Calu3 (cell line): ENCODE measurements at regions not wholly inside any gene's neighbourhood (a gene's known extent, or its start where the extent isn't known, plus 50 kb on each side); places are given as distances from the start of the nearest gene placed in this dataset.

Experiments
- BruUV-seq: library from RNA; stranded (reverse); fragments of 400-500 nt; replicated peaks from 2 replicates; lab custom pipeline; 2021; lab: Mats Ljungman, UMichigan
- CTCF ChIA-PET: fragments of 300-600 bp; sonication (Branson Sonifier 250); formaldehyde crosslinking; loops from one replicate; lab custom pipeline; 2022; ENCODE audit warnings: antibody characterized with exemption; lab: Charles Lee
- DNase-seq: peaks from one replicate; pipeline ENCODE4 v3.0.0; 2022
- H3K27ac Mint-ChIP-seq: one replicate; pipeline ENCODE4 v1.8.0; 2022; ENCODE audit warnings: mixed read lengths; ENCODE audit not compliant: unreplicated experiment
- H3K27me3 Mint-ChIP-seq: one replicate; pipeline ENCODE4 v1.8.0; 2022; ENCODE audit warnings: mixed read lengths; ENCODE audit not compliant: unreplicated experiment
- H3K36me3 Mint-ChIP-seq: one replicate; pipeline ENCODE4 v1.8.0; 2022; ENCODE audit warnings: mild to moderate bottlenecking, moderate library complexity, mixed read lengths; ENCODE audit not compliant: insufficient read depth, unreplicated experiment
- H3K4me1 Mint-ChIP-seq: one replicate; pipeline ENCODE4 v1.8.0; 2022; ENCODE audit warnings: mild to moderate bottlenecking, low read depth, mixed read lengths; ENCODE audit not compliant: unreplicated experiment
- H3K4me3 Mint-ChIP-seq: one replicate; pipeline ENCODE4 v1.8.0; 2022; ENCODE audit warnings: mild to moderate bottlenecking, low read depth, moderate library complexity, mixed read lengths; ENCODE audit not compliant: unreplicated experiment
- H3K9me3 Mint-ChIP-seq: one replicate; pipeline ENCODE4 v1.8.0; 2022; ENCODE audit warnings: low read depth, mixed read lengths; ENCODE audit not compliant: unreplicated experiment
- CTCF ChIP-seq: fragments of 200-600 bp; IDR thresholded peaks from one replicate; pipeline ENCODE4 v1.8.0; 2022; ENCODE audit warnings: antibody characterized with exemption; ENCODE audit not compliant: unreplicated experiment
- intact Hi-C: fragments of 100-400 bp; cut with micrococcal nuclease; formaldehyde crosslinking; loops from one replicate; pipeline ENCODE4 v1.10.0; 2022; ENCODE audit not compliant: unreplicated experiment

- H3K4me1 Mint-ChIP-seq = no peaks in the 10 kb centered on the region
- BruUV-seq = no TSS peak
- intact Hi-C loops = no loop called here
- CTCF ChIA-PET = no interaction called here
- H3K9me3 Mint-ChIP-seq = peaks cover 5% of the 10 kb centered on the region
- no peak for TF ChIP-seq CTCF
- DNase-seq = no peak
- no peak overlapping the region for H3K27ac Mint-ChIP-seq
- H3K36me3 Mint-ChIP-seq = no peaks in the 10 kb centered on the region
- no peak overlapping the region for H3K4me3 Mint-ChIP-seq
- no peaks in the 10 kb centered on the region for H3K27me3 Mint-ChIP-seq
Measured at GRCh38 chr17:68804777-68805520, 150.2 kb downstream of the ABCA8 start.

GRCh38 chr17:68803164-68803929 lies 151.8 kb downstream of the ABCA8 start:
- intact Hi-C loops = no loop called here
- H3K27ac Mint-ChIP-seq = no peak overlapping the region
- peaks cover 5% of the 10 kb centered on the region for H3K9me3 Mint-ChIP-seq
- H3K4me3 Mint-ChIP-seq = no peak overlapping the region
- H3K4me1 Mint-ChIP-seq = no peaks in the 10 kb centered on the region
- BruUV-seq = no TSS peak
- CTCF ChIA-PET = interaction anchor here (0.5 kb wide), 1 partner anchor 14 kb away, joined by 3 read pairs; no protein-coding TSS in a partner anchor
- no peak for TF ChIP-seq CTCF
- DNase-seq = no peak
- H3K27me3 Mint-ChIP-seq = no peaks in the 10 kb centered on the region
- no peaks in the 10 kb centered on the region for H3K36me3 Mint-ChIP-seq

- Mint-ChIP-seq H3K4me1 (peaks cover 6% of the 10 kb centered on the region), H3K9me3 (peaks cover 10% of the 10 kb centered on the region), H3K4me3 (no peak overlapping the region), H3K36me3 (no peaks in the 10 kb centered on the region), H3K27me3 (no peaks in the 10 kb centered on the region), H3K27ac (no peak overlapping the region)
- intact Hi-C loops = no loop called here
- TF ChIP-seq CTCF = no peak
- no TSS peak for BruUV-seq
- CTCF ChIA-PET = no interaction called here
- no peak for DNase-seq
Measured at GRCh38 chr17:68801335-68802247, 153.6 kb downstream of the ABCA8 start.

GRCh38 chr17:68800751-68801150 lies 154.4 kb downstream of the ABCA8 start:
- no peak for DNase-seq
- Mint-ChIP-seq H3K36me3 (no peaks in the 10 kb centered on the region), H3K27me3 (no peaks in the 10 kb centered on the region), H3K4me1 (peaks cover 15% of the 10 kb centered on the region), H3K4me3 (no peak overlapping the region), H3K27ac (no peak overlapping the region), H3K9me3 (peaks cover 10% of the 10 kb centered on the region)
- no peak for TF ChIP-seq CTCF
- BruUV-seq = no TSS peak
- intact Hi-C loops = no loop called here
- CTCF ChIA-PET = no interaction called here
